Skin epidermis (tissue), 12 donors: ENCODE measurements at regions not wholly inside any gene's neighbourhood (a gene's known extent, or its start where the extent isn't known, plus 50 kb on each side); places are given as distances from the start of the nearest gene placed in this dataset.

Experiments used
- H3K27ac ChIP-seq, 21 experiments: fragments of 200-600 bp; sonication (generic) in 11 of 21; one replicate each; pipeline ENCODE4 v1.5.0; 2020; ENCODE audit warnings: mild to moderate bottlenecking in 3 of 21, inconsistent platforms in 2 of 21, moderate library complexity in 2 of 21
- H3K4me3 ChIP-seq, 7 experiments: fragments of 200-600 bp; sonication (generic) in 2 of 7; one replicate each; pipeline ENCODE4 v1.5.0; 2020; ENCODE audit warnings: inconsistent platforms in 2 of 7, mild to moderate bottlenecking in 2 of 7, moderate library complexity in 1 of 7

GRCh38 chr1:88058205-88058604 is 625.9 kb upstream of the PKN2 start:
- no peak overlapping the region for H3K4me3 ChIP-seq
- H3K27ac ChIP-seq, result no peak overlapping the region

- H3K27ac ChIP-seq, result peak overlapping the region in 9 of 21 experiments; percentile 0 to 63 (median 33)
- H3K4me3 ChIP-seq, result no peak overlapping the region
Observed at GRCh38 chr1:88060112-88060673, 623.9 kb upstream of the PKN2 start.

GRCh38 chr1:88060750-88061491 is 623.2 kb upstream of the PKN2 start:
- Histone ChIP-seq H3K4me3 (no peak overlapping the region), H3K27ac (peak overlapping the region in 7 of 21 experiments; percentile 4 to 63 (median 37))

- H3K27ac ChIP-seq, result no peak overlapping the region
- no peak overlapping the region for H3K4me3 ChIP-seq
Observed at GRCh38 chr1:88061492-88062177, 622.4 kb upstream of the PKN2 start.

- no peak overlapping the region for H3K27ac ChIP-seq
- H3K4me3 ChIP-seq, result no peak overlapping the region
Observed at GRCh38 chr1:88062650-88063153, 621.4 kb upstream of the PKN2 start.

GRCh38 chr1:88063605-88064004 is 620.5 kb upstream of the PKN2 start:
- no peak overlapping the region for H3K27ac ChIP-seq
- H3K4me3 ChIP-seq, result no peak overlapping the region

GRCh38 chr1:88068407-88068960 is 615.6 kb upstream of the PKN2 start:
- H3K27ac ChIP-seq, result no peak overlapping the region
- H3K4me3 ChIP-seq, result no peak overlapping the region

- Histone ChIP-seq H3K27ac (no peak overlapping the region), H3K4me3 (no peak overlapping the region)
Observed at GRCh38 chr1:88070956-88071355, 613.1 kb upstream of the PKN2 start.

- no peak overlapping the region for H3K4me3 ChIP-seq
- H3K27ac ChIP-seq, result no peak overlapping the region
Observed at GRCh38 chr1:88074661-88075060, 609.4 kb upstream of the PKN2 start.

- H3K27ac ChIP-seq, result no peak overlapping the region
- no peak overlapping the region for H3K4me3 ChIP-seq
Observed at GRCh38 chr1:88075813-88076212, 608.3 kb upstream of the PKN2 start.

GRCh38 chr1:88079036-88079435 is 605.0 kb upstream of the PKN2 start:
- no peak overlapping the region for H3K27ac ChIP-seq
- no peak overlapping the region for H3K4me3 ChIP-seq

GRCh38 chr1:88080875-88081274 is 603.2 kb upstream of the PKN2 start:
- Histone ChIP-seq H3K4me3 (no peak overlapping the region), H3K27ac (no peak overlapping the region)

- Histone ChIP-seq H3K4me3 (no peak overlapping the region), H3K27ac (no peak overlapping the region)
Observed at GRCh38 chr1:88088481-88088880, 595.6 kb upstream of the PKN2 start.

- no peak overlapping the region for H3K27ac ChIP-seq
Observed at GRCh38 chr1:88089961-88090360, 594.1 kb upstream of the PKN2 start.

GRCh38 chr1:88098881-88099280 is 585.2 kb upstream of the PKN2 start:
- H3K27ac ChIP-seq, result no peak overlapping the region
- no peak overlapping the region for H3K4me3 ChIP-seq

More at GRCh38 chr1:88089961-88090360, 594.1 kb upstream of the PKN2 start:
- H3K4me3 ChIP-seq, result no peak overlapping the region

- Histone ChIP-seq H3K27ac (no peak overlapping the region), H3K4me3 (no peak overlapping the region)
Observed at GRCh38 chr1:88101041-88101440, 583.0 kb upstream of the PKN2 start.

- no peak overlapping the region for H3K27ac ChIP-seq
- no peak overlapping the region for H3K4me3 ChIP-seq
Observed at GRCh38 chr1:88104236-88104635, 579.8 kb upstream of the PKN2 start.

GRCh38 chr1:88104886-88105285 is 579.2 kb upstream of the PKN2 start:
- Histone ChIP-seq H3K27ac (no peak overlapping the region), H3K4me3 (no peak overlapping the region)

GRCh38 chr1:88111816-88112215 is 572.3 kb upstream of the PKN2 start:
- H3K4me3 ChIP-seq, result no peak overlapping the region

GRCh38 chr1:88117597-88117996 is 566.5 kb upstream of the PKN2 start:
- Histone ChIP-seq H3K4me3 (no peak overlapping the region), H3K27ac (no peak overlapping the region)

More at GRCh38 chr1:88111816-88112215, 572.3 kb upstream of the PKN2 start:
- no peak overlapping the region for H3K27ac ChIP-seq
